H9 (cell line): ENCODE measurements at regions not wholly inside any gene's neighbourhood (a gene's known extent, or its start where the extent isn't known, plus 50 kb on each side); places are given as distances from the start of the nearest gene placed in this dataset.

ENCODE experiments used
- DNase-seq: peaks from one replicate; pipeline ENCODE4 v3.0.0-alpha.2; 2017
- H2AFZ ChIP-seq: one replicate; pipeline ENCODE4 v1.6.1; 2013; ENCODE audit warnings: mild to moderate bottlenecking, low read length, control low read depth, moderate library complexity
- H2AK5ac ChIP-seq: 2 replicates; pipeline ENCODE4 v1.6.1; 2013; ENCODE audit warnings: low read length, control low read depth, mixed read lengths; ENCODE audit not compliant: insufficient read length
- H2BK120ac ChIP-seq: one replicate; pipeline ENCODE4 v1.6.1; 2013; ENCODE audit warnings: low read depth, mild to moderate bottlenecking, low read length, control low read depth, inconsistent platforms; ENCODE audit not compliant: poor library complexity, severe bottlenecking
- H2BK12ac ChIP-seq: 2 replicates; pipeline ENCODE4 v1.6.1; 2013; ENCODE audit warnings: low read length, control low read depth, mixed read lengths, low read depth; ENCODE audit not compliant: insufficient read length
- H2BK15ac ChIP-seq: 2 replicates; pipeline ENCODE4 v1.6.1; 2013; ENCODE audit warnings: low read depth, low read length, control low read depth
- H2BK20ac ChIP-seq: one replicate; pipeline ENCODE4 v1.6.1; 2013; ENCODE audit warnings: low read depth, mild to moderate bottlenecking, low read length, control low read depth, inconsistent platforms; ENCODE audit not compliant: poor library complexity, severe bottlenecking
- H2BK5ac ChIP-seq: 2 replicates; pipeline ENCODE4 v1.6.1; 2013; ENCODE audit warnings: low read length, control low read depth, mixed read lengths; ENCODE audit not compliant: insufficient read length
- H3K14ac ChIP-seq: 2 replicates; pipeline ENCODE4 v1.6.1; 2013; ENCODE audit warnings: low read length, control low read depth; ENCODE audit not compliant: insufficient read depth
- H3K18ac ChIP-seq: 2 replicates; pipeline ENCODE4 v1.6.1; 2013; ENCODE audit warnings: low read depth, mild to moderate bottlenecking, mixed read lengths, low read length, control low read depth; ENCODE audit not compliant: insufficient read length
- H3K23ac ChIP-seq: 2 replicates; pipeline ENCODE4 v1.6.1; 2013; ENCODE audit warnings: low read length, control low read depth, mixed read lengths, low read depth; ENCODE audit not compliant: insufficient read length
- H3K23me2 ChIP-seq: 2 replicates; pipeline ENCODE4 v1.6.1; 2013; ENCODE audit warnings: low read depth, mild to moderate bottlenecking, mixed read lengths, low read length, control low read depth; ENCODE audit not compliant: insufficient read length, poor library complexity, severe bottlenecking
- H3K27ac ChIP-seq: 2 replicates; pipeline ENCODE4 v1.5.1; 2013; ENCODE audit warnings: low read length, control low read depth, mixed read lengths, low read depth; ENCODE audit not compliant: insufficient read length
- H3K27me3 ChIP-seq: 2 replicates; pipeline ENCODE4 v1.6.1; 2013; ENCODE audit warnings: low read length, control low read depth, inconsistent platforms; ENCODE audit not compliant: insufficient read depth
- H3K4ac ChIP-seq: 2 replicates; pipeline ENCODE4 v1.6.1; 2013; ENCODE audit warnings: low read depth, mild to moderate bottlenecking, control low read depth, inconsistent platforms, low read length, moderate library complexity
- H3K4me1 ChIP-seq: 2 replicates; pipeline ENCODE4 v1.6.1; 2013; ENCODE audit warnings: low read length, control low read depth, inconsistent platforms; ENCODE audit not compliant: insufficient read depth
- H3K4me2 ChIP-seq: 2 replicates; pipeline ENCODE4 v1.6.1; 2013; ENCODE audit warnings: low read length, control low read depth, mixed read lengths; ENCODE audit not compliant: insufficient read length, insufficient read depth
- H3K56ac ChIP-seq: 2 replicates; pipeline ENCODE4 v1.6.1; 2013; ENCODE audit warnings: low read depth, mild to moderate bottlenecking, mixed read lengths, low read length, control low read depth; ENCODE audit not compliant: insufficient read length
- H3K79me1 ChIP-seq: 2 replicates; pipeline ENCODE4 v1.6.1; 2013; ENCODE audit warnings: low read depth, mild to moderate bottlenecking, moderate library complexity, low read length, control low read depth, inconsistent platforms; ENCODE audit not compliant: insufficient read depth, poor library complexity, severe bottlenecking
- H3K79me2 ChIP-seq: 2 replicates; pipeline ENCODE4 v1.6.1; 2013; ENCODE audit warnings: low read length, control low read depth, inconsistent platforms; ENCODE audit not compliant: insufficient read depth
- H3K9ac ChIP-seq: 2 replicates; pipeline ENCODE4 v1.6.1; 2013; ENCODE audit warnings: low read length, control low read depth, mixed read lengths; ENCODE audit not compliant: insufficient read length; ENCODE audit errors: extremely low read depth
- H3K9me3 ChIP-seq: one replicate; pipeline ENCODE4 v1.6.1; 2013; ENCODE audit warnings: low read depth, low read length, inconsistent platforms; ENCODE audit not compliant: control insufficient read depth
- H3T11ph ChIP-seq: one replicate; pipeline ENCODE4 v1.6.1; 2013; ENCODE audit warnings: mild to moderate bottlenecking, low read length, control low read depth, inconsistent platforms
- H4K20me1 ChIP-seq: one replicate; pipeline ENCODE4 v1.6.1; 2013; ENCODE audit not compliant: control insufficient read depth, insufficient read length, insufficient read depth
- H4K5ac ChIP-seq: 2 replicates; pipeline ENCODE4 v1.6.1; 2013; ENCODE audit warnings: low read depth, mild to moderate bottlenecking, mixed read lengths, low read length, control low read depth; ENCODE audit not compliant: insufficient read length
- H4K8ac ChIP-seq: replicated peaks from 2 replicates; pipeline ENCODE4 v1.6.1; 2013; ENCODE audit warnings: low read length, control low read depth, mixed read lengths, low read depth; ENCODE audit not compliant: insufficient read length
- H4K91ac ChIP-seq: 2 replicates; pipeline ENCODE4 v1.6.1; 2013; ENCODE audit warnings: low read depth, mild to moderate bottlenecking, moderate library complexity, mixed read lengths, low read length, control low read depth; ENCODE audit not compliant: insufficient read length
- H3K27ac Mint-ChIP-seq, 3 experiments: 2 replicates in 2 of 3; 3 replicates in 1 of 3; pipeline ENCODE4 v1.8.0; 2020 to 2021; ENCODE audit warnings: mixed read lengths in 3 of 3, mild to moderate bottlenecking in 1 of 3, moderate library complexity in 1 of 3
- H3K27me3 Mint-ChIP-seq: 2 replicates; pipeline ENCODE4 v1.8.0; 2021; ENCODE audit warnings: low read depth, mild to moderate bottlenecking, moderate library complexity, mixed read lengths
- H3K36me3 Mint-ChIP-seq, 3 experiments: 2 replicates in 2 of 3; 3 replicates in 1 of 3; pipeline ENCODE4 v1.8.0; 2020 to 2021; ENCODE audit warnings: low read depth in 3 of 3, mixed read lengths in 3 of 3; ENCODE audit not compliant: insufficient read depth in 1 of 3
- H3K4me1 Mint-ChIP-seq, 2 experiments: 2 replicates each; pipeline ENCODE4 v1.8.0; 2020; ENCODE audit warnings: mixed read lengths in 2 of 2
- H3K4me3 Mint-ChIP-seq, 2 experiments: 2 replicates in 1 of 2; 3 replicates in 1 of 2; pipeline ENCODE4 v1.8.0; 2020 to 2021; ENCODE audit warnings: mild to moderate bottlenecking in 2 of 2, mixed read lengths in 2 of 2, moderate library complexity in 1 of 2
- H3K9me3 Mint-ChIP-seq, 2 experiments: 2 replicates in 1 of 2; 3 replicates in 1 of 2; pipeline ENCODE4 v1.8.0; 2020; ENCODE audit warnings: mild to moderate bottlenecking in 2 of 2, mixed read lengths in 2 of 2, moderate library complexity in 1 of 2
- WGBS: extraction: QIAGEN DNeasy Blood & Tissue Kit; methylation state at CpG from one replicate; pipeline ENCODE4 v1.1.7; 2013; ENCODE audit warnings: missing lambda C conversion rate, low lambda C conversion rate, mixed read lengths; ENCODE audit not compliant: insufficient read length; ENCODE audit errors: extremely low coverage; 5-methylcytosine and 5-hydroxymethylcytosine counted together
- TF ChIP-seq, protein P1 (sequence below): fragments of 200-600 bp; sonication (generic); conservative IDR thresholded peaks from 3 replicates; pipeline ENCODE4 v1.8.0; 2021; ENCODE audit warnings: antibody characterized with exemption, mild to moderate bottlenecking

DNA sequence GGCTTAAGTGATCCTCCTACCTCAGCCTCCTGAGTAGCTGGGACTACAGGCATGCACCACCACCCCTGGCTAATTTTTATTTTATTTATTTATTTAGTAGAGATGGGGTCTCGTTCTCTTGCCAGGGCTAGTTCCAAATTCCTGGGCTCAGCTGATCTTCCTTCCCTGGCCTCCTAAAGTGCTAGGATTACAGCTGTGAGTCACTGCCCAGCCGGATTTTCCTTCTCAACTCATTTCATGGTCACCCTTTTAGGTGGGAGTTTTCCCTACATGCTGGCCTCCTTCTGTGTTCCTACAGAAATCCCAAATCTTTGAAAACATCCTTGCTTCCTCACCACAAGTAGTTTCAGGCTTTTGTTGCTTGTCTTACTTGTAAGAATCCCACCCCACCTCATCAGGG is 102.1 kb upstream of the SIAH1 start:
- Histone ChIP-seq H3K9ac (no peak overlapping the region), H2AK5ac (no peak overlapping the region), H2BK5ac (no peak overlapping the region), H3K4me1 (no peaks in the 10 kb centered on the region), H3K4me2 (no peak overlapping the region), H3K79me1 (no peaks in the 10 kb centered on the region), H3K79me2 (no peaks in the 10 kb centered on the region), H4K20me1 (no peaks in the 10 kb centered on the region), H3K27me3 (no peaks in the 10 kb centered on the region), H3K14ac (no peak overlapping the region), H3K23ac (no peak overlapping the region), H4K8ac (no peak overlapping the region), H3K9me3 (no peaks in the 10 kb centered on the region), H2BK15ac (no peak overlapping the region), H3K56ac (no peak overlapping the region), H4K91ac (no peak overlapping the region), H3K27ac (no peak overlapping the region), H2BK120ac (no peak overlapping the region), H2BK20ac (no peak overlapping the region), H2BK12ac (no peak overlapping the region), H2AFZ (no peak overlapping the region), H3K23me2 (no peaks in the 10 kb centered on the region), H3K18ac (no peak overlapping the region), H3T11ph (no peak overlapping the region), H3K4ac (no peak overlapping the region), H4K5ac (no peak overlapping the region)
- WGBS, result no CpG with 5 or more reads among the region's 2 CpGs
- Mint-ChIP-seq H3K9me3 (peaks cover 10 to 15% of the 10 kb centered on the region in 2 experiments; a peak in 4 of 5 replicates), H3K4me1 (no peaks in the 10 kb centered on the region), H3K4me3 (no peak overlapping the region), H3K36me3 (peaks cover 2 to 6% (median 3%) of the 10 kb centered on the region in 3 experiments; a peak in 4 of 7 replicates), H3K27me3 (peaks cover 2% of the 10 kb centered on the region), H3K27ac (no peak overlapping the region)
- TF ChIP-seq, protein P1, sequence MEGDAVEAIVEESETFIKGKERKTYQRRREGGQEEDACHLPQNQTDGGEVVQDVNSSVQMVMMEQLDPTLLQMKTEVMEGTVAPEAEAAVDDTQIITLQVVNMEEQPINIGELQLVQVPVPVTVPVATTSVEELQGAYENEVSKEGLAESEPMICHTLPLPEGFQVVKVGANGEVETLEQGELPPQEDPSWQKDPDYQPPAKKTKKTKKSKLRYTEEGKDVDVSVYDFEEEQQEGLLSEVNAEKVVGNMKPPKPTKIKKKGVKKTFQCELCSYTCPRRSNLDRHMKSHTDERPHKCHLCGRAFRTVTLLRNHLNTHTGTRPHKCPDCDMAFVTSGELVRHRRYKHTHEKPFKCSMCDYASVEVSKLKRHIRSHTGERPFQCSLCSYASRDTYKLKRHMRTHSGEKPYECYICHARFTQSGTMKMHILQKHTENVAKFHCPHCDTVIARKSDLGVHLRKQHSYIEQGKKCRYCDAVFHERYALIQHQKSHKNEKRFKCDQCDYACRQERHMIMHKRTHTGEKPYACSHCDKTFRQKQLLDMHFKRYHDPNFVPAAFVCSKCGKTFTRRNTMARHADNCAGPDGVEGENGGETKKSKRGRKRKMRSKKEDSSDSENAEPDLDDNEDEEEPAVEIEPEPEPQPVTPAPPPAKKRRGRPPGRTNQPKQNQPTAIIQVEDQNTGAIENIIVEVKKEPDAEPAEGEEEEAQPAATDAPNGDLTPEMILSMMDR, result no peak
- DNase-seq, result no peak
